ENCODE measurements at regions not wholly inside any gene's neighbourhood (a gene's known extent, or its start where the extent isn't known, plus 50 kb on each side); places are given as distances from the start of the nearest gene placed in this dataset.

GRCh38 chr3:6418485-6418884 is 442.4 kb upstream of the GRM7 start:
- no peak for TF ChIP-seq CTCF (IDR thresholded peaks at IDR 0.05; ENCODE audit: insufficient read depth, low read length, poor library complexity, severe bottlenecking)
- no peak for TF ChIP-seq EZH2phosphoT487 (conservative IDR thresholded peaks at IDR 0.05; ENCODE audit: low read length)
